Immature natural killer cell (primary cell): ENCODE measurements at regions not wholly inside any gene's neighbourhood (a gene's known extent, or its start where the extent isn't known, plus 50 kb on each side); places are given as distances from the start of the nearest gene placed in this dataset.
"Not testable (repeated sequence)": the region's sequence is repeated elsewhere in the genome, so short reads cannot be mapped to it uniquely, and the experiment has no call there.

Source experiments
- DNase-seq, 3 donors: peaks; one replicate each; pipeline ENCODE4 v3.0.0; 2022; ENCODE audit warnings: mixed read lengths in 1 of 3
- H3K27ac Mint-ChIP-seq, 6 donors: one replicate each; pipeline ENCODE4 v1.8.0; 2020; ENCODE audit warnings: mixed read lengths in 6 of 6, mild to moderate bottlenecking in 5 of 6, inconsistent platforms in 4 of 6, moderate library complexity in 3 of 6
- H3K27me3 Mint-ChIP-seq, 3 donors: one replicate each; pipeline ENCODE4 v1.8.0; 2020 to 2021; ENCODE audit warnings: low read depth in 3 of 3, mild to moderate bottlenecking in 3 of 3, mixed read lengths in 3 of 3, moderate library complexity in 3 of 3, inconsistent platforms in 1 of 3
- H3K36me3 Mint-ChIP-seq, 3 donors: one replicate each; pipeline ENCODE4 v1.8.0; 2020; ENCODE audit warnings: mixed read lengths in 3 of 3, inconsistent platforms in 2 of 3, mild to moderate bottlenecking in 2 of 3
- H3K4me1 Mint-ChIP-seq, 2 donors: one replicate each; pipeline ENCODE4 v1.8.0; 2020; ENCODE audit warnings: inconsistent platforms in 2 of 2, mild to moderate bottlenecking in 2 of 2, mixed read lengths in 2 of 2, moderate library complexity in 1 of 2
- H3K4me3 Mint-ChIP-seq, 5 donors: one replicate each; pipeline ENCODE4 v1.8.0; 2020; ENCODE audit warnings: mild to moderate bottlenecking in 5 of 5, mixed read lengths in 5 of 5, inconsistent platforms in 3 of 5, moderate library complexity in 3 of 5
- H3K9me3 Mint-ChIP-seq, 6 donors: one replicate each; pipeline ENCODE4 v1.8.0; 2020; ENCODE audit warnings: mild to moderate bottlenecking in 6 of 6, mixed read lengths in 6 of 6, inconsistent platforms in 4 of 6, moderate library complexity in 3 of 6

GRCh38 chr15:36161108-36161507 is 418.3 kb upstream of the CDIN1 start:
- H3K4me3 Mint-ChIP-seq: no peak overlapping the region

GRCh38 chr15:36161771-36162212 is 417.6 kb upstream of the CDIN1 start:
- H3K4me1 Mint-ChIP-seq: no peaks in the 10 kb centered on the region
- no peak overlapping the region for H3K4me3 Mint-ChIP-seq
- no peak for DNase-seq
- no peaks in the 10 kb centered on the region for H3K27me3 Mint-ChIP-seq
- no peak overlapping the region for H3K27ac Mint-ChIP-seq
- peaks cover 13 to 40% (median 19%) of the 10 kb centered on the region in 6 donors for H3K9me3 Mint-ChIP-seq
- no peaks in the 10 kb centered on the region for H3K36me3 Mint-ChIP-seq

More at GRCh38 chr15:36161108-36161507, 418.3 kb upstream of the CDIN1 start:
- DNase-seq: no peak
- peaks cover 11 to 40% (median 22%) of the 10 kb centered on the region in 6 donors for H3K9me3 Mint-ChIP-seq
- no peaks in the 10 kb centered on the region for H3K4me1 Mint-ChIP-seq
- H3K27me3 Mint-ChIP-seq: no peaks in the 10 kb centered on the region
- H3K27ac Mint-ChIP-seq: peak overlapping the region in 1 of 6 donors; percentile 21
- no peaks in the 10 kb centered on the region for H3K36me3 Mint-ChIP-seq

DNA sequence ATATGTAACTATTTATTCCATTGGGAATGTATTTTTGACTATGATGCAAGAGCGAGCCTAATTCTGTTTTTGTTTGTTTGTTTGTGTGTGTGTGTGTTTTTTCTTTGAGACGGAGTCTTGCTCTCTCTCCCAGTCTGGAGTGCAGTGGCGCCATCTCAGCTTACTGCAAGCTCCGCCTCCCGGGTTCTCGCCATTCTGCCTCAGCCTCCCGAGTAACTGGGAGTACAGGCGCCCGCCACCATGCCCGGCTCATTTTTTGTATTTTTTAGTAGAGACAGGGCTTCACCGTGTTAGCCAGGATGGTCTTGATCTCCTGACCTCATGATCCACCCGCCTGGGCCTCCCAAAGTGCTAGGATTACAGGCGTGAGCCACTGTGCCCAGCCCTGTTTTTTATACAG is 415.4 kb upstream of the CDIN1 start:
- not testable (repeated sequence) for H3K27ac Mint-ChIP-seq, H3K4me3 Mint-ChIP-seq, H3K4me1 Mint-ChIP-seq

GRCh38 chr15:36172955-36173354 is 406.5 kb upstream of the CDIN1 start:
- Mint-ChIP-seq H3K36me3 (no peaks in the 10 kb centered on the region), H3K9me3 (peaks cover 3 to 11% (median 7%) of the 10 kb centered on the region in 6 donors), H3K27me3 (peaks cover 0 to 2% (median 0%) of the 10 kb centered on the region in 3 donors), H3K4me1 (no peaks in the 10 kb centered on the region), H3K27ac (no peak overlapping the region), H3K4me3 (no peak overlapping the region)
- DNase-seq: no peak

More for the DNA sequence above, 415.4 kb upstream of the CDIN1 start:
- not testable (repeated sequence) for H3K27me3 Mint-ChIP-seq, H3K36me3 Mint-ChIP-seq, DNase-seq
- peaks cover 8 to 36% (median 15%) of the 10 kb centered on the region in 6 donors for H3K9me3 Mint-ChIP-seq

DNA sequence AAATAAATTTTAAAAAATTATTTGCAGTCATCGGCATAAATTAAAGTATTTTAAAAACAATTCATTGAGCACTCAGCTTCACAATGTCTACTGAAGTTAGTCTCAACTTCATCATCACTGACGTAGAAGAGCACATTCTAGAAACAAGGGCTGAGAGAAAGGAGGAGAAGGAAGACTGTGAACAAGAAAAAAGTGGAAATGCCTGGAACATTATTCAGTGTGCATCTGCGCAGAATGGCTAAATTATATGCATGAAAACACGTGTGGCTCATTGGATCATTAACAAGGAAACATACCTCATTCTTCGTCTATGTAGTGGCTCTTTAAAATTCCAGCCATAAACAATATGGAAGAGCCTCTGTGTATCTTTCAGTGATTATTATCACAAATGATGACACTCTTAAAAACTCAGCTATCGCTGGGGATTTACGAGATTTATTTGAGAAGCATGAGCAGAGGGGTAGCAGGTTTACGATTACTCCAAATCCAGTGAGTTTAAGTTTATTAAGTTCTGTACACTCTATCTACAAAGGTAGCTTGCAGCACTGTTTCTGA is 404.2 kb upstream of the CDIN1 start:
- Mint-ChIP-seq H3K27ac (no peak overlapping the region), H3K4me1 (no peaks in the 10 kb centered on the region), H3K4me3 (no peak overlapping the region), H3K27me3 (peaks cover 0 to 2% (median 0%) of the 10 kb centered on the region in 3 donors), H3K36me3 (no peaks in the 10 kb centered on the region), H3K9me3 (peaks cover 5 to 19% (median 9%) of the 10 kb centered on the region in 6 donors)
- DNase-seq: no peak

DNA sequence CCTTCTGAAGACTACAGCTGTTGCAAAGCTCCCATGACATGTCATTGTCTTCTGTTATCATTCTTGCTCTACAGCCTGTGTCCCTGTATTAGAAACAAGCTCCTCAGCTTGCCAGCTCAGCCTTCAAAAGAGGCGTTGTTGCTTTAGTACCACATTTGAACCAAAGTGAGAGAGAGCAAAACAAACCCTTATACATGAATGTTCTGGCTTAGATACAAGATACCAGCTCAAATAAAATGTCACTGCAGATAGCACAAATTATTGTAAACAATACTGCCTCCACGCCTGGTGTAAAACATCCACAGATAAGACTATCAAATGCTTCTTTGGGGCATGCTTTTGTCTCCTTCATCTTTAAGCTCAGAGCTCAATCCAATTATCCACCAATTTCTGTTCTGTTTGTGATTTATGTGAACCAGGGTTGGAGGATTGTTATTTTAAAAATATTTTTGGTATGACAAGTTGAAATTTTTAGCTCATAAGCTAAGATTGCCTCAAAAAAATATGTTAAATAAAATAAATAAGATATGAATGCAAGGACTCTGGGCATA is 403.6 kb upstream of the CDIN1 start:
- Mint-ChIP-seq H3K36me3 (no peaks in the 10 kb centered on the region), H3K27ac (no peak overlapping the region), H3K4me3 (no peak overlapping the region), H3K4me1 (no peaks in the 10 kb centered on the region), H3K27me3 (peaks cover 0 to 2% (median 0%) of the 10 kb centered on the region in 3 donors), H3K9me3 (peaks cover 5 to 21% (median 9%) of the 10 kb centered on the region in 6 donors)
- DNase-seq: no peak

DNA sequence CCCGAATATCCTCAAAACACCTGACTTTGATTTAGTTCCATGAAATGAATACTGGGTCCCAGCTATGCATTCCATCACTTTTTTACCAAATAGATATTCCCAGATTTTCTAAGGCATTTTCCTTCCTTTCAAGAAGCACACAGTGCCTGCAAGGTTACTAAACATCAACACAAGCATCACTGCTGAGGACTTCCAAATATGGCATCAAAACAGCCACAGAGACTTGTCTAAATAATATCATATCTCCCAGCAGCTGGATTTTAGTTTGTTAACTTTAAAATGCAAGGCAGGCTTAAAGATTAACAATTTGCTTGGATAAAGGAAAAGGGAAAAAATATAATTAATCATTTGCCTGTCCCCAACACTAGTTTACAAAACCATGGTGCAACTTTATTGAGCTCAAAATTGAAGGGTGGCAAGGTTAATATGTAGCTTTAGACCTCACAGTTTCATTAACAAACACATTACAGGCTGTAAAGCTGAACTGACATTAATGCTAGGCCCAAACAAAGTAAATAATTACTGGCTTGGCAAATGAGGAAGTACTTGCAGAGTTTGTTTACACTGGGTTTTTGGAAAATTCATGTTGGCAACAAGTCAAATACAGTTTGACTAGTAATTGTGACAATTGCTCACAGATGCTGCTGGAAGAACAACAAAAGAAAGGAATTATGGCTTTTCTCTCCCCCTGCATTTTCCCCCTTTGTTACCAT is 401.7 kb upstream of the CDIN1 start:
- Mint-ChIP-seq H3K36me3 (no peaks in the 10 kb centered on the region), H3K4me1 (no peaks in the 10 kb centered on the region), H3K4me3 (no peak overlapping the region), H3K9me3 (peaks cover 5 to 23% (median 14%) of the 10 kb centered on the region in 6 donors), H3K27ac (no peak overlapping the region), H3K27me3 (peaks cover 0 to 2% (median 0%) of the 10 kb centered on the region in 3 donors)
- no peak for DNase-seq

DNA sequence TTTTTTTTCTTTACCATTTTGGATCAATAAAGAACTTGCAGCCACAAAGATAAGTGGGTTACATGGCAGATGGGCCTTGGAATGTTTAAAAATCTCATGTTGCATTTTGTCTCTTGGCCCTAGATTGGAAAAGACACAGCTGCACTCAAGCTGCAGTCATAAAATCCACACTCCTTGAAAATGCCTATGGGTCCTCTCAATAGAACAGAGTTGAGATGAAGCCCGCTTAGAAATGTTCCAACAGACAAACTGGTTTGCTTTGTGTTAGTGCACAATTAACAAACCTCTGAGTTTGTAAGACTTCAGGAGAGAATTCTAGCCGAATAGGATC is 401.2 kb upstream of the CDIN1 start:
- H3K4me3 Mint-ChIP-seq: no peak overlapping the region
- H3K4me1 Mint-ChIP-seq: no peaks in the 10 kb centered on the region
- DNase-seq: no peak
- H3K9me3 Mint-ChIP-seq: peaks cover 5 to 24% (median 14%) of the 10 kb centered on the region in 6 donors
- no peak overlapping the region for H3K27ac Mint-ChIP-seq
- H3K27me3 Mint-ChIP-seq: peaks cover 0 to 2% (median 0%) of the 10 kb centered on the region in 3 donors
- H3K36me3 Mint-ChIP-seq: no peaks in the 10 kb centered on the region

DNA sequence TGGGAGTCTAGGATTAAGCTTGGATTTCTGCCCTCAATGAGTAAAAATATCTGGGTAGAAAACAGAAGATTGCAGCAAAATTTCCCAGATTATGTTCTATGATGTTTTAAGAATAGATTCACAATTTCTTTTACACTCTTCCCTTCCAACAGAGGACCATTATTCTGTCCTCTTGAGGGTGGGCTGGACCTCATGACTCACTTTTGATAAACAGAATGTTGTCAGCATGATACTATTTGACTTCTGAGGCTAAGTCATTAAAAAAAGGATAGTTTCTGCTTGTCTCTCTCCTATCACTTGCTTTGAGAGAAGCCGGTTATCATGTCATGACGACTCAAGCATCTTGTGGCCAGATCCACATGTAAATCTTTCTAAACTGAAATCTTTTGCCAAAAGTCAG is 396.2 kb upstream of the CDIN1 start:
- Mint-ChIP-seq H3K9me3 (peaks cover 11 to 39% (median 17%) of the 10 kb centered on the region in 6 donors), H3K36me3 (no peaks in the 10 kb centered on the region), H3K27me3 (peaks cover 0 to 2% (median 2%) of the 10 kb centered on the region in 3 donors), H3K4me1 (no peaks in the 10 kb centered on the region), H3K27ac (no peak overlapping the region), H3K4me3 (no peak overlapping the region)
- no peak for DNase-seq

- Mint-ChIP-seq H3K4me3 (no peak overlapping the region), H3K4me1 (no peaks in the 10 kb centered on the region), H3K27me3 (peaks cover 0 to 2% (median 1%) of the 10 kb centered on the region in 3 donors), H3K36me3 (no peaks in the 10 kb centered on the region), H3K9me3 (peaks cover 8 to 38% (median 17%) of the 10 kb centered on the region in 6 donors), H3K27ac (no peak overlapping the region)
- DNase-seq: no peak
Measured at GRCh38 chr15:36185438-36185837, 394.0 kb upstream of the CDIN1 start.

- H3K4me3 Mint-ChIP-seq: no peak overlapping the region
- peaks cover 0 to 2% (median 1%) of the 10 kb centered on the region in 3 donors for H3K27me3 Mint-ChIP-seq
- H3K27ac Mint-ChIP-seq: no peak overlapping the region
- peaks cover 8 to 42% (median 18%) of the 10 kb centered on the region in 6 donors for H3K9me3 Mint-ChIP-seq
- no peak for DNase-seq
- H3K36me3 Mint-ChIP-seq: no peaks in the 10 kb centered on the region
- H3K4me1 Mint-ChIP-seq: no peaks in the 10 kb centered on the region
Measured at GRCh38 chr15:36185845-36186244, 393.6 kb upstream of the CDIN1 start.

DNA sequence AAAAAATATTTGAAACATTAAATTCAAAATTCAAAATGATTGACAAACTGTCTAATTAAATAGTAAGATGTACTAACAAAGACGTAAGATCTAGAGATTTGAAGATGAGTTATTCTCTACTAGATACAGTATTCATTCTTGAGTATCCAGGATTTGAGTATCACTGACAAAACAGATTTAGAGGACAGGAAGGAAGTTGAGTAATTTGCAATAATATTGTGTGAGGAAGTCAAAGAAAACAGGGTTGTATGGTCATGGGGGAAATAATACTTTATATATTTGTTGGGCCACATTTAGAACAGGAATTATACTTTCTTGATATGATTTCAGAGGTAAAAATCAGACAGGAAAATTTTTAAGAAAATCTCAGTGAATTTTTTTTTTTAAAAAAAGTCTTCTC is 393.1 kb upstream of the CDIN1 start:
- Mint-ChIP-seq H3K27me3 (peaks cover 0 to 2% (median 1%) of the 10 kb centered on the region in 3 donors), H3K27ac (no peak overlapping the region), H3K36me3 (no peaks in the 10 kb centered on the region), H3K4me3 (no peak overlapping the region), H3K9me3 (peaks cover 6 to 44% (median 19%) of the 10 kb centered on the region in 6 donors), H3K4me1 (no peaks in the 10 kb centered on the region)
- DNase-seq: no peak

DNA sequence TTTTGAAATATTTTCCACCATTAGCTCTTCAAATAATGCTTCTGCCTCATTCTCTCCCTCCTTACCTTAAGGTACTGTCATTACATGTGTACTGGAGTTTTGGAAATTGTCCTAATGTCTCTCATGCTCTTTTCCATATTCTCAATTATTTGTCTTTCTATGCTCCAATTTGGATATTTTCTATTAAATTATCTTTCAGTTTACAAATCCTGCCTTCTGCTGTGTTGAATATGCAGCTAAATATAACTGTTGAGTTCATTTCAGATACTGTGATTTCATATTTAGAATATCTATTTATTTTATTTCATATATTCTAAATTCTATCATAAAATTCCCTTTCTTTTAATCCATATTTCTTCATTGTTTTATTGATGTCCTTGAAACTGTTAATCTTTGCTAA is 388.0 kb upstream of the CDIN1 start:
- no peaks in the 10 kb centered on the region for H3K36me3 Mint-ChIP-seq

GRCh38 chr15:36195361-36196007 is 383.9 kb upstream of the CDIN1 start:
- not testable (repeated sequence) for H3K27me3 Mint-ChIP-seq, H3K4me1 Mint-ChIP-seq, H3K4me3 Mint-ChIP-seq, DNase-seq, H3K27ac Mint-ChIP-seq, H3K36me3 Mint-ChIP-seq
- peaks cover 0 to 17% (median 10%) of the 10 kb centered on the region in 6 donors for H3K9me3 Mint-ChIP-seq

More for the DNA sequence above, 388.0 kb upstream of the CDIN1 start:
- Mint-ChIP-seq H3K27me3 (peaks cover 0 to 1% (median 0%) of the 10 kb centered on the region in 3 donors), H3K4me1 (no peaks in the 10 kb centered on the region), H3K27ac (no peak overlapping the region), H3K9me3 (peaks cover 5 to 28% (median 10%) of the 10 kb centered on the region in 6 donors), H3K4me3 (no peak overlapping the region)
- DNase-seq: no peak
